Body of pancreas (tissue), 4 donors: ENCODE measurements at regions not wholly inside any gene's neighbourhood (a gene's known extent, or its start where the extent isn't known, plus 50 kb on each side); places are given as distances from the start of the nearest gene placed in this dataset.

Source experiments
- CTCF ChIP-seq, 7 experiments: fragments of 450-650 bp in 4 of 7; fragments of 200-600 bp in 3 of 7; sonication (generic) in 3 of 7; IDR thresholded peaks; one replicate each; pipeline ENCODE4 v1.5.1; 2016 to 2019; ENCODE audit warnings: antibody characterized with exemption in 7 of 7
- POLR2A ChIP-seq, 3 donors: fragments of 450-650 bp; IDR thresholded peaks; one replicate each; pipeline ENCODE4 v1.6.1; 2016; ENCODE audit warnings: antibody characterized with exemption in 3 of 3, mild to moderate bottlenecking in 2 of 3

- TF ChIP-seq POLR2A (IDR thresholded peaks at IDR 0.05) (no peak), CTCF (IDR thresholded peaks at IDR 0.05) (no peak)
Observed at GRCh38 chr18:37902344-37902743, 336.7 kb upstream of the CELF4 start.
